NCI-H2196 (cell line): ENCODE measurements at regions not wholly inside any gene's neighbourhood (a gene's known extent, or its start where the extent isn't known, plus 50 kb on each side); places are given as distances from the start of the nearest gene placed in this dataset.

Experiments used
- DNase-seq: peaks from one replicate; lab custom pipeline; 2025; ENCODE audit not compliant: unreplicated experiment; lab: John Stamatoyannopoulos, UW

DNA sequence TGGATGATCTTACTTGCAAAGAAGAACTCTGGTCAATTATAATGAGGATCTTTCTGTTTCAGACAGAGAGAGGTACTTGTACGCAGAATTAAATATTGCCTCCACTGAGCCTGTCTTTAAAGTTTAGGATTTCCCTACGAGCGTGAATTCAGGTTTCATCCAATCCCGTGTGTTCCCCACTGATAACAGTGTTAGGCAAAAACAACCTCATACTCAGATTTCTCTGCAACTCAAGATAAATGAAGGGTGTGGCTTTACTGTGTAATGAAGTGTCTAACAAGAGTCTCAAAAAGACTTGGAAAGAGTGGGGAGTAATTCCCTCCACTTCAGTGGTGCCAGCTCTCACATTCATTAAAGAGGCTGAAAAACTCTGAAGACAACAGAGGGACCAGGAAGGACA, 53.2 kb upstream of the ACO1 start:
- no peak for DNase-seq

DNA sequence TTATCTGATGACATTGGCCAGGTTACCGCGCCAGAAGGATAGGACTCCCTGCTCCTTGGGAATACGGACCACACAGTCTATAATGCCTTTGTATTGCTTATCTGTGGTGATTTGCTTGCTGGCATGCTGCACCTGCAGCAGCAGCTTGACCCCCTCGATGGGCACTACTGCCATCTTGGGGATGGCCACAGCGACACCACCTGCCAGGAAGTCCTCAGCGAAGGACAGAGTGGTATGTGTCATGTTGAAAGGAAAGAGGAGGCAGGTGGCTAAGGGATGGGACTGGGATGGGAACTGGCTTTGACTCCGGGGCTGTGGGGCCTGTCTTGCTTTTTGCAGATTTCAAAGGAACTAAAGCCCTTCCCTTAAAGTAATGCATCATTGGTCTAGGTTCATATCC, 50.3 kb upstream of the ACO1 start:
- no peak for DNase-seq
